Fibroblast of skin of scalp (primary cell): ENCODE measurements at regions not wholly inside any gene's neighbourhood (a gene's known extent, or its start where the extent isn't known, plus 50 kb on each side); places are given as distances from the start of the nearest gene placed in this dataset.

ENCODE experiments used
- DNase-seq: peaks from one replicate; pipeline ENCODE4 v3.0.0-alpha.2; 2013

- DNase-seq, result no peak
Observed at GRCh38 chr1:29671446-29672356, 435.4 kb downstream of the PTPRU start.

- DNase-seq, result no peak
Observed at GRCh38 chr1:29670752-29671151, 434.4 kb downstream of the PTPRU start.

- no peak for DNase-seq
Observed at GRCh38 chr1:29669912-29670311, 433.6 kb downstream of the PTPRU start.

GRCh38 chr1:29669158-29669871, 433.0 kb downstream of the PTPRU start:
- DNase-seq, result no peak

GRCh38 chr1:29668551-29669157, 432.3 kb downstream of the PTPRU start:
- no peak for DNase-seq

- no peak for DNase-seq
Observed at GRCh38 chr1:29667951-29668350, 431.6 kb downstream of the PTPRU start.

GRCh38 chr1:29664711-29665110, 428.4 kb downstream of the PTPRU start:
- DNase-seq, result no peak

GRCh38 chr1:29658688-29659087, 422.4 kb downstream of the PTPRU start:
- DNase-seq, result no peak

- DNase-seq, result no peak
Observed at GRCh38 chr1:29657816-29658215, 421.5 kb downstream of the PTPRU start.

- DNase-seq, result no peak
Observed at GRCh38 chr1:29655945-29656850, 419.9 kb downstream of the PTPRU start.

GRCh38 chr1:29655145-29655544, 418.8 kb downstream of the PTPRU start:
- no peak for DNase-seq

GRCh38 chr1:29653886-29654450, 417.6 kb downstream of the PTPRU start:
- DNase-seq, result no peak

GRCh38 chr1:29653034-29653810, 416.9 kb downstream of the PTPRU start:
- no peak for DNase-seq

- no peak for DNase-seq
Observed at GRCh38 chr1:29651684-29652665, 415.7 kb downstream of the PTPRU start.

- no peak for DNase-seq
Observed at GRCh38 chr1:29651246-29651645, 414.9 kb downstream of the PTPRU start.

- no peak for DNase-seq
Observed at GRCh38 chr1:29650476-29650875, 414.2 kb downstream of the PTPRU start.

GRCh38 chr1:29650041-29650400, 413.7 kb downstream of the PTPRU start:
- no peak for DNase-seq

GRCh38 chr1:29649189-29650040, 413.1 kb downstream of the PTPRU start:
- no peak for DNase-seq

GRCh38 chr1:29648798-29649188, 412.5 kb downstream of the PTPRU start:
- DNase-seq, result no peak
